SK-N-SH treated with all-trans-retinoic acid at 6 μM for 48 hours (cell line): ENCODE measurements at regions not wholly inside any gene's neighbourhood (a gene's known extent, or its start where the extent isn't known, plus 50 kb on each side); places are given as distances from the start of the nearest gene placed in this dataset.

Experiments used
- ATAC-seq: fragments of 200-7000 bp; cut with Tn5 transposase; 3 replicates; pipeline ENCODE4 v1.9.1; 2020; ENCODE audit warnings: mild to moderate bottlenecking, moderate library complexity
- BACH2 ChIP-seq: fragments of 250-450 bp; sonication (Bioruptor Pico); IDR thresholded peaks from 2 replicates; pipeline ENCODE4 v1.9.0; 2021; ENCODE audit warnings: mild to moderate bottlenecking, borderline replicate concordance
- CREB5 ChIP-seq: fragments of 250-450 bp; sonication (Bioruptor Pico); IDR thresholded peaks from 2 replicates; pipeline ENCODE4 v1.5.1; 2020; ENCODE audit warnings: low read depth, mild to moderate bottlenecking, moderate library complexity
- CSDC2 ChIP-seq: fragments of 250-450 bp; sonication (Bioruptor Pico); IDR thresholded peaks from 2 replicates; pipeline ENCODE4 v1.5.0; 2020; ENCODE audit warnings: mild to moderate bottlenecking, moderate library complexity
- CSRNP3 ChIP-seq: fragments of 250-450 bp; sonication (Bioruptor Pico); IDR thresholded peaks from 2 replicates; pipeline ENCODE4 v1.5.1; 2021; ENCODE audit warnings: mild to moderate bottlenecking, moderate library complexity
- ESRRG ChIP-seq: fragments of 250-450 bp; sonication (Bioruptor Pico); IDR thresholded peaks from 2 replicates; pipeline ENCODE4 v1.6.1; 2021; ENCODE audit warnings: mild to moderate bottlenecking
- GLIS3 ChIP-seq: fragments of 250-450 bp; sonication (Bioruptor Pico); IDR thresholded peaks from 2 replicates; pipeline ENCODE4 v1.5.0; 2020; ENCODE audit warnings: mild to moderate bottlenecking, moderate library complexity
- ISL1 ChIP-seq: fragments of 250-450 bp; sonication (Bioruptor Pico); IDR thresholded peaks from 2 replicates; pipeline ENCODE4 v2.1.2; 2022; ENCODE audit warnings: mild to moderate bottlenecking, moderate library complexity
- OSR1 ChIP-seq: fragments of 250-450 bp; sonication (Bioruptor Pico); IDR thresholded peaks from 2 replicates; pipeline ENCODE4 v1.8.0; 2022; ENCODE audit warnings: moderate library complexity, mild to moderate bottlenecking, inconsistent platforms
- PATZ1 ChIP-seq: fragments of 250-450 bp; sonication (Bioruptor Pico); IDR thresholded peaks from 2 replicates; pipeline ENCODE4 v1.8.0; 2020; ENCODE audit warnings: mild to moderate bottlenecking, moderate library complexity, borderline replicate concordance
- POU6F1 ChIP-seq: fragments of 250-450 bp; sonication (Bioruptor Pico); IDR thresholded peaks from 2 replicates; pipeline ENCODE4 v1.8.0; 2021; ENCODE audit warnings: low read depth, mild to moderate bottlenecking, moderate library complexity, borderline replicate concordance
- PPARA ChIP-seq: fragments of 250-450 bp; sonication (Bioruptor Pico); IDR thresholded peaks from 2 replicates; pipeline ENCODE4 v1.5.0; 2020; ENCODE audit warnings: mild to moderate bottlenecking, borderline replicate concordance
- RARB ChIP-seq: fragments of 250-450 bp; sonication (Bioruptor Pico); IDR thresholded peaks from 2 replicates; pipeline ENCODE4 v1.8.0; 2021; ENCODE audit warnings: mild to moderate bottlenecking, moderate library complexity
- SNAI2 ChIP-seq: fragments of 250-450 bp; sonication (Bioruptor Pico); IDR thresholded peaks from 2 replicates; pipeline ENCODE4 v1.5.0; 2020; ENCODE audit warnings: mild to moderate bottlenecking, moderate library complexity
- TCF4 ChIP-seq: fragments of 250-450 bp; sonication (Bioruptor Pico); IDR thresholded peaks from 2 replicates; pipeline ENCODE4 v1.8.0; 2021; ENCODE audit warnings: mild to moderate bottlenecking, moderate library complexity, borderline replicate concordance
- TOX ChIP-seq: fragments of 250-450 bp; sonication (Bioruptor Pico); IDR thresholded peaks from 2 replicates; pipeline ENCODE4 v1.8.0; 2021; ENCODE audit warnings: mild to moderate bottlenecking, moderate library complexity, borderline replicate concordance
- ZFP30 ChIP-seq: fragments of 450-650 bp; formaldehyde crosslinking; IDR thresholded peaks from 2 replicates; pipeline ENCODE4 v1.5.0; 2022; ENCODE audit warnings: mild to moderate bottlenecking, moderate library complexity
- ZNF565 ChIP-seq: fragments of 450-650 bp; formaldehyde crosslinking; conservative IDR thresholded peaks from 2 replicates; pipeline ENCODE4 v1.5.0; 2020; ENCODE audit warnings: low read depth, mild to moderate bottlenecking, moderate library complexity
- ZNF70 ChIP-seq: fragments of 450-650 bp; formaldehyde crosslinking; IDR thresholded peaks from 2 replicates; pipeline ENCODE4 v1.5.0; 2020; ENCODE audit warnings: mild to moderate bottlenecking, moderate library complexity
- ZNF8 ChIP-seq: fragments of 450-650 bp; formaldehyde crosslinking; IDR thresholded peaks from 2 replicates; pipeline ENCODE4 v1.5.0; 2020; ENCODE audit warnings: mild to moderate bottlenecking, moderate library complexity
- TF ChIP-seq, protein P1 (sequence below): fragments of 250-450 bp; sonication (Bioruptor Pico); IDR thresholded peaks from 2 replicates; pipeline ENCODE4 v1.5.0; 2020; ENCODE audit warnings: mild to moderate bottlenecking, moderate library complexity

DNA sequence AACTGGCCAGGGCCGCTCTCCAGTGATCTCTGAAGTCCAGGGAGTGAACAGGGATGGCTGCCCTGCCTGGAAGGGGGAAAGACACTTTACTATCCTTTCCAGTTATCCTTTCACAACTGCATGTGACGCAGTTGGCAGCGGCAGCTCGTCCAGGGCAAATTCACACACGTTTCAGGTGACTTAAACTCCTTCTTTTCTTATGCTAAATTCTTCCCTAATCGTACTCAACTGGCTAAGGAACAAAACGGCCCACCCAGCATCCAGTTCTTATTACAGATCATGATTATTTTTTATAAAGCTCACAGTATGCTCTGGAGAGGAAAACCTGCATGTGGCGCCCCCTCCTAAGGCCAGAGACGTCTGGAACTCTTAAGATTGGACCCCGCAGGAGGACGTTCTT lies 767.1 kb downstream of the UQCRFS1 start:
- TF ChIP-seq BACH2 (no peak), ZNF8 (CRISPR knock-in tag) (no peak), POU6F1 (CRISPR knock-in tag) (no peak), ISL1 (CRISPR knock-in tag) (no peak), ESRRG (no peak)
- TF ChIP-seq, all 23 proteins: peak for 0
- no peak for ATAC-seq

DNA sequence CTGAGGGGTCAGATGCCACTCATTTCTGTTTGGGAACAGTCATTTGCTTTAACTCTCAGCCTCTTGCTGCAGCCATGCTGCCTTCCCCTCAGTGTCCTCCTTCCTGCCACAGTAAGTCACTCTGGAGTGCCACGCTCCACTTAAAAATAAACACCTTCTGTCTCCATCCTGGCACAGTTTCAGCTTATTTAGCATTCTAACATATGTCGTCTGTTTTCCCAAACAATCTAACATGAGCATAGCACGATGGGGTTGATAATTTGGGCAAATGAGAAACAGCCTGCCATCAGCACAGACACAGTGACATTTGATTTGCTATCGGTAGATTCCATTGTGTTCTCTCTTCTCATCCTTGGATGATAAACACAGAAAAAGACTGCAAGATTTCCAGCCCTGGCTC lies 768.6 kb downstream of the UQCRFS1 start:
- ATAC-seq: no peak
- TF ChIP-seq PPARA (CRISPR knock-in tag) (no peak), PATZ1 (CRISPR knock-in tag) (no peak), ZNF70 (no peak), POU6F1 (CRISPR knock-in tag) (no peak), ESRRG (no peak), BACH2 (no peak), RARB (CRISPR knock-in tag) (no peak), ZNF565 (CRISPR knock-in tag) (no peak), OSR1 (CRISPR knock-in tag) (no peak), GLIS3 (CRISPR knock-in tag) (no peak), ZNF8 (CRISPR knock-in tag) (no peak), CREB5 (no peak)
- TF ChIP-seq, protein P1, sequence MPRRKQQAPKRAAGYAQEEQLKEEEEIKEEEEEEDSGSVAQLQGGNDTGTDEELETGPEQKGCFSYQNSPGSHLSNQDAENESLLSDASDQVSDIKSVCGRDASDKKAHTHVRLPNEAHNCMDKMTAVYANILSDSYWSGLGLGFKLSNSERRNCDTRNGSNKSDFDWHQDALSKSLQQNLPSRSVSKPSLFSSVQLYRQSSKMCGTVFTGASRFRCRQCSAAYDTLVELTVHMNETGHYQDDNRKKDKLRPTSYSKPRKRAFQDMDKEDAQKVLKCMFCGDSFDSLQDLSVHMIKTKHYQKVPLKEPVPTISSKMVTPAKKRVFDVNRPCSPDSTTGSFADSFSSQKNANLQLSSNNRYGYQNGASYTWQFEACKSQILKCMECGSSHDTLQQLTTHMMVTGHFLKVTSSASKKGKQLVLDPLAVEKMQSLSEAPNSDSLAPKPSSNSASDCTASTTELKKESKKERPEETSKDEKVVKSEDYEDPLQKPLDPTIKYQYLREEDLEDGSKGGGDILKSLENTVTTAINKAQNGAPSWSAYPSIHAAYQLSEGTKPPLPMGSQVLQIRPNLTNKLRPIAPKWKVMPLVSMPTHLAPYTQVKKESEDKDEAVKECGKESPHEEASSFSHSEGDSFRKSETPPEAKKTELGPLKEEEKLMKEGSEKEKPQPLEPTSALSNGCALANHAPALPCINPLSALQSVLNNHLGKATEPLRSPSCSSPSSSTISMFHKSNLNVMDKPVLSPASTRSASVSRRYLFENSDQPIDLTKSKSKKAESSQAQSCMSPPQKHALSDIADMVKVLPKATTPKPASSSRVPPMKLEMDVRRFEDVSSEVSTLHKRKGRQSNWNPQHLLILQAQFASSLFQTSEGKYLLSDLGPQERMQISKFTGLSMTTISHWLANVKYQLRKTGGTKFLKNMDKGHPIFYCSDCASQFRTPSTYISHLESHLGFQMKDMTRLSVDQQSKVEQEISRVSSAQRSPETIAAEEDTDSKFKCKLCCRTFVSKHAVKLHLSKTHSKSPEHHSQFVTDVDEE (CRISPR knock-in tag): no peak
- TF ChIP-seq, all 23 proteins: peak for 0

DNA sequence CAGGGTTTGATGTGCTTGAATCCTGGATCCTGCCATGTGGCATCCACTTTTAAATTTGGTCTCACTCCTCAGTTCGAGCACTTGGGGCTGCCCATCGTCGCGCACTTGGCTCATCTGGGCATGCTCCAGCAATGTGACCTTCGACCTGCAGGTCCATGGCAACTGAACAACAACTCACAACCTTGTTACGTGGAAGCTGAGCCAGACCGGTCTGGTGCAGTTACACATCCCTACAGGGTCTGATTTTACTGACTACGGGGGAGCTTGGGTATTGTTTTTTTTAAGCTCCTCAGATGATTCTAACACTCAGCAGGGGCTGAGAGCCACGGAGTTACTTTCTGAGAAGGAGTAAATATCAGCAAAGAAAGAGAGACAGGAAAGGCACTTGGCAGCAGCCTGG lies 769.6 kb downstream of the UQCRFS1 start:
- no peak for ATAC-seq
- TF ChIP-seq POU6F1 (CRISPR knock-in tag) (no peak), ISL1 (CRISPR knock-in tag) (no peak), TOX (CRISPR knock-in tag) (no peak), CREB5 (no peak), ZNF565 (CRISPR knock-in tag) (no peak), ZNF8 (CRISPR knock-in tag) (no peak), TCF4 (no peak), BACH2 (no peak), CSRNP3 (CRISPR knock-in tag) (no peak), ZFP30 (CRISPR knock-in tag) (no peak), SNAI2 (no peak), CSDC2 (CRISPR knock-in tag) (no peak)
- TF ChIP-seq, protein P1 (CRISPR knock-in tag): no peak
